ENCODE measurements at regions not wholly inside any gene's neighbourhood (a gene's known extent, or its start where the extent isn't known, plus 50 kb on each side); places are given as distances from the start of the nearest gene placed in this dataset.

GRCh38 chr5:158644301-158644700 is 455.4 kb downstream of the EBF1 start:
- no peak for DNase-seq

GRCh38 chr5:158643840-158644239 is 455.9 kb downstream of the EBF1 start:
- DNase-seq: no peak

GRCh38 chr5:158642879-158643278 is 456.8 kb downstream of the EBF1 start:
- DNase-seq: no peak

- DNase-seq: no peak
Observed at GRCh38 chr5:158641016-158641415, 458.7 kb downstream of the EBF1 start.

- DNase-seq: no peak
Observed at GRCh38 chr5:158640593-158640980, 459.1 kb downstream of the EBF1 start.

- DNase-seq: no peak
Observed at GRCh38 chr5:158639881-158640592, 459.7 kb downstream of the EBF1 start.

- no peak for DNase-seq
Observed at GRCh38 chr5:158638396-158638795, 461.3 kb downstream of the EBF1 start.

GRCh38 chr5:158637039-158637438 is 462.7 kb downstream of the EBF1 start:
- no peak for DNase-seq

- no peak for DNase-seq
Observed at GRCh38 chr5:158635565-158635964, 464.2 kb downstream of the EBF1 start.

- DNase-seq: no peak
Observed at GRCh38 chr5:158634714-158635113, 465.0 kb downstream of the EBF1 start.

GRCh38 chr5:158629591-158630312 is 470.0 kb downstream of the EBF1 start:
- no peak for DNase-seq

GRCh38 chr5:158626718-158627117 is 473.0 kb downstream of the EBF1 start:
- DNase-seq: no peak

GRCh38 chr5:158623971-158624370 is 475.7 kb downstream of the EBF1 start:
- no peak for DNase-seq

GRCh38 chr5:158621391-158621790 is 478.3 kb downstream of the EBF1 start:
- DNase-seq: no peak

GRCh38 chr5:158619083-158619788 is 480.5 kb downstream of the EBF1 start:
- DNase-seq: no peak

- DNase-seq: no peak
Observed at GRCh38 chr5:158618256-158618655, 481.5 kb downstream of the EBF1 start.

- no peak for DNase-seq
Observed at GRCh38 chr5:158616707-158617106, 483.0 kb downstream of the EBF1 start.

- DNase-seq: no peak
Observed at GRCh38 chr5:158614951-158615350, 484.8 kb downstream of the EBF1 start.

- no peak for DNase-seq
Observed at GRCh38 chr5:158611581-158611980, 488.1 kb downstream of the EBF1 start.

- DNase-seq: no peak
Observed at GRCh38 chr5:158610051-158610415, 489.7 kb downstream of the EBF1 start.

- no peak for DNase-seq
Observed at GRCh38 chr5:158609333-158610050, 490.2 kb downstream of the EBF1 start.

- no peak for DNase-seq
Observed at GRCh38 chr5:158607088-158607487, 492.6 kb downstream of the EBF1 start.

- peak; percentile 29 for DNase-seq
Observed at GRCh38 chr5:158606233-158606632, 493.5 kb downstream of the EBF1 start.
